Spleen (tissue), 7 donors: ENCODE measurements at regions not wholly inside any gene's neighbourhood (a gene's known extent, or its start where the extent isn't known, plus 50 kb on each side); places are given as distances from the start of the nearest gene placed in this dataset.
"Not testable (repeated sequence)": the region's sequence is repeated elsewhere in the genome, so short reads cannot be mapped to it uniquely, and the experiment has no call there.

Source experiments
- CTCF ChIP-seq, 11 experiments: fragments of 200-600 bp in 7 of 11; fragments of 450-650 bp in 4 of 11; sonication (generic) in 4 of 11; IDR thresholded peaks in 8 of 11; conservative IDR thresholded peaks in 3 of 11; 1 replicate in 7 of 11; 2 replicates in 4 of 11; pipeline versions ENCODE4 v1.4.0 to v1.8.0; 2016 to 2021; ENCODE audit warnings: antibody characterized with exemption in 11 of 11, inconsistent platforms in 4 of 11, mild to moderate bottlenecking in 1 of 11
- POLR2A ChIP-seq, 3 donors: fragments of 450-650 bp; IDR thresholded peaks; one replicate each; pipeline ENCODE4 v1.5.1; 2017; ENCODE audit warnings: antibody characterized with exemption in 3 of 3, mild to moderate bottlenecking in 1 of 3
- POLR2AphosphoS5 ChIP-seq, 3 donors: sonication (generic); formaldehyde crosslinking; IDR thresholded peaks; one replicate each; pipeline ENCODE4 v1.5.1; 2017; ENCODE audit warnings: antibody characterized with exemption in 3 of 3
- donor health status: DM: no; HTN: no; CAD: no; lungs with moderate emphysema.
- donor health status: DM: no; HTN: no; CAD: no.
- donor health status: DM: no; HTN: no; CAD: no.

- not testable (repeated sequence) for TF ChIP-seq POLR2A (IDR thresholded peaks at IDR 0.05); CTCF (IDR thresholded peaks at IDR 0.05 in 8 of 11, conservative IDR thresholded peaks at IDR 0.05 in 3 of 11); POLR2AphosphoS5 (IDR thresholded peaks at IDR 0.05)
Observed at GRCh38 chr9:13907842-13908241, 406.1 kb downstream of the NFIB start.
